HG02884 (cell line): ENCODE measurements at regions not wholly inside any gene's neighbourhood (a gene's known extent, or its start where the extent isn't known, plus 50 kb on each side); places are given as distances from the start of the nearest gene placed in this dataset.
"Not testable (repeated sequence)": the region's sequence is repeated elsewhere in the genome, so short reads cannot be mapped to it uniquely, and the experiment has no call there.

Source experiments
- ATAC-seq: cut with Tn5 transposase; IDR thresholded peaks from one replicate; pipeline ENCODE4 v1.9.1; 2021; ENCODE audit warnings: mild to moderate bottlenecking, moderate library complexity; ENCODE audit not compliant: unreplicated experiment

DNA sequence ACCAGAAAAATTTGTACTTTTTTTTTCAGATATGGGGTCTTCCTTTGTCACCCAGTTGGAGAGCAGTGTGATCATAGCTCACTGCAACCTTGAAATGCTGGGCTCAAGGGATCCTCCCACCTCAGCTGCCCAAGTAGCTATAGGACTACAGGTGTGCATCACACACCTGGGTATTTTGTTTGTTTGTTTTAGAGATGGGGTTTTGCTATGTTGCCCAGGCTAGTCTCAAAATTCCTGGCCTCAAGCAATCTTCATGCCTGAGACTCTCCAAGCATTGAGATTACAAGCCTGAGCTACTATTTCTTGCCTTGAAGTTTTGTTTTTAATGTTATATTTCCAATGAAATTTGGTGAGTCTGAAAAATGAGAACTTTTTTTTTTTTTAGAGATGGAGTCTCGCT, 847.8 kb downstream of the TRIML1 start:
- ATAC-seq: no peak

DNA sequence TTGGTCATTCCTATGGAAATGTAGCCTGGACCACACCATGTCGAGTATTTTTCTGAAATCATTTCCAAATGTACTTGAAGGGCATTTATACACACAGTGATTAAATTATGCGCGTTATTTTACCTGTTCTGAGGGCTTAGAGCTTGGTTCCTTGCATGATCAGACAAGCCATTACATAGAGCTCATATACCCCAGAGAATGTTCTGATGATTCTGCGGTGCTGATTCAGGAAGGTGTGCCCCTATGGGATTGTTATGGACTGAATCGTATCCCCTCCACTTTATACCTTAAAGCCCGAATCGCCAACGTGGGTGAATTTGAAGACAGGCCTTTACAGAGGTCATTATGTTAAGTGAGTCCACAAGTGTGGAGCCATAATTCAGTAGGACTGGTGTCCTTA, 848.9 kb downstream of the TRIML1 start:
- no peak for ATAC-seq

DNA sequence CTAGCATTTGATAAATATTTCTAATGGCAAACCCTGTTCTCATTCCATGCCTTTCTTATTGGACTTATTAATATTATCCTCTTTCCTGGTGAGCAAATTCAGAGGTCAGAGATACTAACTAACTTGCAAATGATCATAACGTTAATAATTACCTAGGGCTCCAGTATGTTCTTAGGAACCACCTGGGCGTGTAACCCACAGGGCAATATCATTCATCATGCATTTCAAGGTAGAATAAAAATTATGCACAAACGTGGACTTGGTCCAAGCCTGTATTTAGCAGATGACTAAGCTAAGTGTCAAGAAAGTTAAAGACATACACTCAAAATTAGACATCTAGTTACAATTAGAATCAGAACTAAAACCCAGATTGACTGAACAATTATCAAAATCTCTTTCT, 850.1 kb downstream of the TRIML1 start:
- ATAC-seq: no peak

DNA sequence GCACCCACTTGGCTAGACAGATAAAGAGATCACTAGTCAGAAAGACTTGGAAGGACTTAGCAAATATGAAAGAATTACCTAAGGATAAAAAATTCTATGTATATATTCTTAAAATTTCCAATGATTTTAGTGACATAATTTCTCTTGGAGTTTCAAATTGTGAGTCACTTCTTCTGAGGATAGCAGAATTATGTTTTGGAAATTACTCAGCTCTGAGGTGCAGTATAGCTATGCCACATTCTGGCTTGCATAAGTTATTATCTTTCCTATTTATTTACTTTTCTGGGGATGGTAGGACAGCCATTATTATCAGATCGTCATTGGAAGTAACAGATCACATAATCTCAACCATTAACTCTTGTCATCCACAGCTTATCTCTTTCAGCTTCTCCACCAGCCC, 853.5 kb downstream of the TRIML1 start:
- ATAC-seq: no peak

DNA sequence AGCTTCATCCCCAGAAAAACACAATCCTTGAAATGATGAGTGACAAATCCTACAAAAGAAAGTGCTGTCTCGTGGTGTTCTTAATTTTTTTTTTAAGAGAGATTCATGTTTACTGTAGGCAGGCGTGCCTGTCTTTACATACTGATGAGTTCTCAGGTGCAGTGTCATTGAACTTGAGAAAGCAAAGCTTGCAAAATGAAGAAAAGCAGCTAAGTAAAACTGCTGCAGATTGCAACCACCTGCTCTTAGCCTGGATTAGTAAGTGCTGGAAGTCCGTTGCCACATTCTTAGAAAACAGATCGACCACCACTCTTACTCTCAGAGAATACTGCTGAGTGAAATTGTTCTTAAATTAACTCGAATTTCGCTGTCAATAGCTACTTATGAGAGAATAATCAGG, 854.6 kb downstream of the TRIML1 start:
- no peak for ATAC-seq

DNA sequence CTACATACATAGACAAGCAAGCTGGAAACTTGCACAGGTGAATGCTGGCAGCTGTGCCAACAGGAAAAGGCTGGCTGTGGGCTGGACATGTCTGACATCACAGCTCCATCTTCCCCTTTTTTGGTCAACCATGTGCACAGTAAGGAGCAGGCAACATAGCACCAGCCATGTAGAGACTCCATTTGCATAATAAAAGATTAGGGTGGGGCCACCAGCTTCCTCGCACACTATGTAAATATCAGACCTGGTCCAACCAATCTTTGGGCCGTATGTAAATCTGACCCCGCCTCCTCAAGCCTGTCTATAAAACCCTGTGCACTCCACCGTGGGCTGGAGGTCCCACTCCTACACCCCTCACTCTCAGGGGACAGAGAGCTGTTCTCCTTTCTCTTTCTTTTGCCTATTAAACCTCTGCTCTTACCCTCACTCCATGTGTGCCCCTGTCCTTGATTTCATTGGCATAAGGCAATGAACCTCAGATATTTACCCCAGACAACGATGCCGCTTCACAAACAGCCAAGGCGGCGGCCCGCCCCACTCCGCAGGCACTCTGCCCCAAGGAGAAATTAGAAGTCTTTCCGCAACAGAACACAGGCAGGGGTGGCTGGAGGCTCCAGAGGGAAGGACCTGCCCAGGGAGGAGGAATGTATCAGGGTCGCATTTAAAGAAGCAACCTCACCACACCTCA, 862.2 kb downstream of the TRIML1 start:
- ATAC-seq: no peak

DNA sequence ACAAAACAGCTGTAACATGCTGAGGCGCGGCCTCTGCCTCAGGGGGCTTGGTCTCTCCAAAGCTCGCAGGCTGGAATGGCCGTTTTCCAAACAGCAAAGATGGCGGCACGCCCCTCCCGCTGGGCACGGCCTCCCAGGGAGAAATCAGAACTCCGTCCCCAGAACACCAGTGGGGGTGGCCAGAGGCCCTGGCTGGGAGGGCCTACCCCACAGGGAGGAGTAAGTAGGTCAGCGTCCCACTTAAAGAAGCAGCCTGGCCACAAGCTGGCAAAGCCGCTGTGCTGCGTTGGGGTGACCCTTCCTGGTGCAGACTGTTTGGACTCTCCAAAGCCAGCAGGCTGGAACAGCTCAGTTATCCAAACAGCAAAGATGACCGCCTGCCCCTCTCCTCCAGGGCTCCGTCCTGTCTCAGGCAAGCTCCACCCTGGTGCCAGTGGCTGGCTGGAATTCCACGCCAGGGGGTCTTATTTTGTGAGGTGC, 862.8 kb downstream of the TRIML1 start:
- no peak for ATAC-seq

DNA sequence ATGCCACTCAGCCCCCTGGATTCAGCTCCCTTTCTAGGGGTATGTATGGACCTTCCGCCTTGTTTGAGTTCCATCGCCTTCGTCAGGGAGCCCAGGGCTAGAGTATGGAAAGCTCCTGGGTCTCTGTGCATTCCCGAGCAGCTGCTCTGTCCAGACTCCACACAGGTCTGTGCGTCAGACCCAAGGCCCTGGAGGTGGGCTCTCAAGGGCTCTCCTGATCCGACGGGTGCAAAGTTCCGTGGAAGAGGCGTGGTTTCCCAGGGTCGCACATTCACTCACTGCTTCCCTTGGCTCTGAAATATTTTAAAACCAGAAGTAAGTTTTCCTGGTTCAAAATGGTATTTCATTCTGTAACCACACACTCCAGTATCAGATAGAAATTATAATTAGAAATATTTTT, 863.2 kb downstream of the TRIML1 start:
- no peak for ATAC-seq

DNA sequence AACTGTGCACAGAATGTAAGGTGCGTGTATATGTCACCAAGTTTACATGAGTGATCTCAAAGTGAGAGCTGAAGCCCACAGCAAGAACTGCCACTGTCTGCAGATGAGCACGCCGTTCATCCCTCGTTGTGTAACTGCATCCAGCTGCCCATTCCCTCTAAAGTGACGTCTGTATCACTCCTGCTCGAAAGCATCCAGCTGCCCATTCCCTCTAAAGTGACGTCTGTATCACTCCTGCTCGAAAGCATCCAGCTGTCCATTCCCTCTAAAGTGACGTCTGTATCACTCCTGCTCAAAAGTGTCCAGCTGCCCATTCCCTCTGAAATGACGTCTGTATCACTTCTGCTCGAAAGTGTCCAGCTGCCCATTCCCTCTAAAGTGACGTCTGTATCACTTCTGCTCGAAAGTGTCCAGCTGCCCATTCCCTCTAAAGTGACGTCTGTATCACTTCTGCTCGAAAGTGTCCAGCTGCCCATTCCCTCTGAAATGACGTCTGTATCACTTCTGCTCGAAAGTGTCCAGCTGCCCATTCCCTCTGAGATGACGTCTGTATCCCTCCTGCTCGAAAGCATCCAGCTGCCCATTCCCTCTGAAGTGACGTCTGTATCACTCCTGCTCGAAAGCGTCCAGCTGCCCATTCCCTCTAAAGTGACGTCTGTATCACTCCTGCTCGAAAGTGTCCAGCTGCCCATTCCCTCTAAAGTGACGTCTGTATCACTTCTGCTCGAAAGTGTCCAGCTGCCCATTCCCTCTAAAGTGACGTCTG, 871.4 kb downstream of the TRIML1 start:
- not testable (repeated sequence) for ATAC-seq

DNA sequence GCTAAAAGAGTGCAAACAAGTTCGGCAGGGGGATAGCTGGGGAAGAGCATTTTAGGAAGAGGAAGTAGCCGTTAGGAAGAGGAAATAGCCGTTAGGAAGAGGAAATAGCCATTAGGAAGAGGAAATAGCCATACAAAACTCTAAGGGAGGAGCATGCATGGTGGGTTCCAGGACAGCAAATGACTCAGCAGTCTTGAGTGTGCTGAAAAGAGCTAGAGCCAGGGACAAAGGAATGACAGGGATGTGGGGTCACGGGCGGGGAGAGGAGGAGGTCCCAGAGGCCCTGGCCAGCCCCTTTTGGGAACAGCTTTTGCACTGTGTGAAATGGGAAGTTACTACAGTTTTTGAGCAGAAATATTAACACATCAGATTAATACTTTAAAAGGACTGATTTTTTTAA, 882.6 kb downstream of the TRIML1 start:
- ATAC-seq: no peak

DNA sequence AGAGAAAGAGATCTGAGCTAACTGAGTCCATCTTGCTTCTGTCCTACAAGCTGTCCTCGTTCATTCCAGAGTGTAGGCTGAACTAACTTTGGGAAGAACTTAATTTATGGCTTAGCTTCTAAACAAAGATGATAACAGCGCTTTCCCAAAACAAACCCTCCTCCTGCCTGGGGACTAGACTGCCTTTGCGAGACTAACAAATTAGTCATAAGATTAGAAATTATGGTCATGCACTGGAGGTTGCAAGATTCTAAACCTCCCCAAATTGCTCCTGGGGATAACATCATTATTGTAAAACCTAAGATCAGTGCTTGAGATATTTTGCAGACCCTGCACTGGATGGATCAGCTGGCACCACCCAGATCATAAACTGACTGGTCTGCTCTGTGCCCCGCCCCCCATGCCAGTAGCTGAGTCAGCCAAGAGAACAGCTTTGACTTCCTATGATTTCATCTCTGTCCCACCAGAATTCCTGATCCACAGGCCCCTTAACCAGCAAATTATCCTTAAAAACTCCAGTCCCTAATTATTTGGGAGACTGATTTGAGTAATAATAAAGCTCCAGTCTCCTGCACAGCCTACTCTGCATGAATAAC, 883.3 kb downstream of the TRIML1 start:
- ATAC-seq: no peak

DNA sequence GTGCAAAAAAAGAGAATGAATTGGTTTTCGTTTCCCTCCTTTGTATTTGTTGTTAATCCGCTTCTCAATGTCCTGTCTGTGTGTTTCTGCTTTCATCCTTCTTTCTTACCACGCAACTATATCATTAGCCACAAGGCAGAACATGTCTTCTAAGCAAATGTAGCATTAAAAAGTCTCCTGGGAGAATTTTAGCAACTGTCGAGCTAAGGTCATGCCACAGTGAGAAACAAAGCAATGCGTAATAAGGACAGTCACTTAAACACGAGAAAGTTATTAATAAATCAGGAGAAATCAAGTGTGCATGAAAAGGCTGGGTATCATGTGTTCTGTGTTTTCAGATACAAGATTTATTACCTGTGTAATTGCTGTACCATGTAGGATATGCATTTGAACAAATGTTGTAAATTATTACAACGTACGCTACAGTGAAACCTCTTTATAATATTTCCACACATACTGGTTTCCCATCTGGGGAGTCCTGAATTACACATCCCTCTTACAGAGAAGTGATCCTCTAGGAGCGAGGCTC, 890.8 kb downstream of the TRIML1 start:
- ATAC-seq: no peak

DNA sequence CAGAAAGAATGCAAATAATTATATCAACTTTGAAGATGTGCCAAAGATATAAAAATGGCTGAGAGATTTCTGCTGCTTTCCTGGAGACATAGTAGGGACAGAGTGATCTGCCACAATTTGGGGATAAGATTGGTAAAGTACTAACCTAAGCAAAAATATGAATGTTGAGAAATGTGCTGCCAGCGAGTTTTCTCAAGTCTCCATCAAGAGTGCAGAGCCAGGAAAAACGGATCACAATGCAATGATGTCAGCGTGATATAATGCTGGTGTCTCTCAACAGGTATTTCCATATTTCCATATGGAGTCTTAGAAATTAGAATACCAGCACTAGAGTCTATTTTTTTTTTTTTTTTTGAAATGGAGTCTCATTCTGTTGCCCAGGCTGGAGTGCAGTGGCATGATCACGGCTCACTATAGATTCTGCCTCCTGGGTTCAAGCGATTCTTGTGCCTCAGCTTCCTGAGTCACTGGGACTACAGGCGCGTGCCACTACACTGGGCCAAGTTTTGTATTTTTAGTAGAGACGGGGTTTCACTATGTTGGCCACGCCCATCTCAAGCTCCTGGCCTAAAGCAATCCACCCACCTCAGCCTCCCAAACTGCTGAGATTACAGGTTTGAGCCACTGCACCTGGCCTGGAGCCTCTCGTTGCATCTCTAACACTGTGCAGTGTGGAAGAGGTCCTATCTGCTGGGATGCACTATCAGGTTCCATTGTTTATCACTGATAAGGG, 893.5 kb downstream of the TRIML1 start:
- no peak for ATAC-seq

DNA sequence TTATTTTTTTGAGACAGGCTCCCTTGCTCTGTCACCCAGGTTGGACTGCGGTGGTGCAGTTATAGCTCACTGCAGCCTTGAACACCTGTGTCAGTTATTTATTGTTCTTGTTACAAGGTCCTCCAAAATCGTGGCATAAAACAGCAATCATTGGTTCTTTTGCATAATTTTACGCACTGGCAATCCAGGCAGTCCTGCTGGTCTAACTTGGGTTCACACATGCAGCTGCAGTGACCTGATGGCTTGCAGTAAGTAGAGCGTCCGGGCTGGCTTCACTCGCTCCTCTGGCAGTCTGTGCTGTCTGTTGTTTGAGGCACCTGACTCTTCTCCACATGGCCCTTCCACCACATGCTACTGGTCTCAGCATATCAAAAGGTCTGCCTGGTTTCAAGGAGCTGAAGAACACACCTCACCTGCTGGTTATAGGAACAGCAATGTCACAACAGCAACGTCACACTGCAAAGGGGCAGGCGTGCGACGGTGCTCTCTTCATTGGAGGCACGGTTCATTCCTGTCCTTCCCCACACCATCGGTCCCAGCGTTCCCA, 894.6 kb downstream of the TRIML1 start:
- ATAC-seq: no peak

DNA sequence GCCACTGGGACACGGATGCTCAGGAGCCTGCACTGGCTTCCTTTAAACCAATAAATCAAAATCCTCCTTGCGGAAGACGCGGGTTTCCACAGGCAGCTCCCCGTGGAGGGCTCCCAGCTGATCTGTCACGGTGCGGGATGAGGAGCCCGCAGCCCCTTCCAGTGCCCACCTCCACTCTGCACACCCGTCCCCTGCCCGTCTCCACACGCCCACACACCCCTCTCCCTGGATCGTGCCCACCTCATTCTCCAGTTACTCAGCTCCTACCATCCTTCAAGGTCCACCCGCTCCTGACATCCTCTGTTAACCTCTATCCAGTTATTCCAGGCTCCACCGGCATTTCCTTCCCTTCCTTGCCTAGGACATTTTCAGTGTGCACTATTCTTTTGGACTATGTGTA, 895.9 kb downstream of the TRIML1 start:
- no peak for ATAC-seq

DNA sequence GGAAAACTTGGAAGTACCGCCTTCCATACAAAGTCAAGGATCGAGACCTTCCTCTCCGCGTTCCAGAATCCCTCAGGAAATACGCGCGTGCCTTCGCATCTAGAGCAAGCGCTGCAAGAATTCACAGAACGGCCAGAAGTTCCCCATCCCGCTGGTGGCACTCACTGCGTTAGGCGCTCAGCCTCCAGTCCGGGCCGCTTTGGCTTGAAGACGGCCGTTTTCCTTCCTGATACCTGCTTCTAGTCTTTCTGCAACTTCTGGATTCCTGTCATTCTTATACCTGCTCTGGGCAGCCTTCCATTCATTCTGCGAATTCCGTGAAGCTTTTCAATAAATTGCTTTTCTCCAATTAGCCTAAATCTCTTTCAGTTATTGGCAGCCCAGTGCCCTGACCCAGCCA, 896.4 kb downstream of the TRIML1 start:
- no peak for ATAC-seq

DNA sequence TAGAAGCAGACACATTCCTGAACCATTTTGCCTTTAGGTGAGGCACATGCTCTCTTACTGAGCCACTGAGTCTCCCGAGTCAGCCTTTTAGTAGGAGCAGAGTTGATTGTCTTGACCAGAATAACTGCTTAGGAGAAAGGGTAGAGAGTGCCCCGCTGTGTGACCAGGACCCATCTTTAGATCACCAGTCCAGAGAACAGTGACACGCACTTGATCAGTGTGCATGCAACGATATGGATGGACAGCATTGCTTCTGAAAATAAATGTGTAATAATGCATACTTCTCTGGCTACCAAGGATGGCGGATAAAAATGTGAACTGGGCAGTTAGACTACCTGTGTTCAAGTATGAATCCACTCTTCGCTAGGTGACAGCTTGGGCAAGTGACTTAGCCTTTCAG, 897.7 kb downstream of the TRIML1 start:
- ATAC-seq: no peak

DNA sequence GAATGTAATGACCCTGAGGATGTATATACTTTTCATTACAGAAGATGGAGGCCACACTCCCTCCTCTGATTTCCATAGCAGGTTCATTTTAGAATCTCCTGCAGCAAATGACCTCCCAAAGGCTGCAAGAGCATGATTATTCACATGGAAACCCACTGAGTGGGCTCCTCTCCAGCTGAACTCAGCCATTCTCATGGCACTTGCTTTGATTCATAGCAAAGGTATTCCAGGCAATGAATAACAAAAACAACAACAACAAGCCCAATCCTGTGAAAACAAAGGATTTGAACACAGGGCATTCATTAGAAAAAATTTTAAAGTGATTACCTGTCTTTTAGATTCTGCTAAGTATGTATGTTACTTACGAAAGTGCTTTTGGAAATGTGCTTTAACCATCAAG, 894.0 kb upstream of the FRG1 start:
- no peak for ATAC-seq

DNA sequence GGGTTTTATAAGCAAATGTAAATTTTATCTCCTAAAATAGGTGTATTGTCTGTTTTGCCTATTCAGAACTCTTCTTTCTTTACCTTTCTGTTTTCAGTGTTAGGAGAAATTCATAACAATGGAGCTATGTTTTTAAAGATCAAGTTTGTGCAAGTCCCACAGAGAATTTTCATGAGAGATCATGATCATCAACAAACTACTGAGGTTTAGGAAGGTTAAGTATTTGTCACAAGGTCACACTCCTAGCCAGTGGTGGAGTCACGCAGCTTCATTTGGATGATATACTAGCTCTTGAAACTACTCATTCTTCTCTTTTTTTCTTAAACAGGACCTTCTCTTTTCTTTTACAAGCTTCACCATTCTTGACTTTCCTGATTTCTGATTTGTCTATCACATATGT, 892.6 kb upstream of the FRG1 start:
- ATAC-seq: no peak

DNA sequence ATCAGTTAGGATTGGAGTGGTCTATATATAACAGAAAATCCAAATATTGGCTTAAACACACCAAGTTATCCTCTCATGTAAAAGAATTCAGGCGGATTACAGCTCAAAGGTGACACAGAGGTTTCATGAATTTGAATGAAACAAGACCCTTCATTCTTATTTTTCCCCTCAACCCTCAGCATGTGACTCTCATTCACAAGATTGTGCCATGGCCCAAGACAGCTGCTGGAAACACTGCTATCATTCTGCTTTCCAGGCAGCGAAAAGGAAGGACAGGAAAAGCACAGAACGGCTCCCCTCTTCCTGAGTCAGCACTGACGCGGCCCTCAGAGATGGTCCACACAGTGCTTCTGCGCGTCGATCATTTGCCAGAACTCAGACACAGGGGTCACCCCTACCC, 891.0 kb upstream of the FRG1 start:
- no peak for ATAC-seq

DNA sequence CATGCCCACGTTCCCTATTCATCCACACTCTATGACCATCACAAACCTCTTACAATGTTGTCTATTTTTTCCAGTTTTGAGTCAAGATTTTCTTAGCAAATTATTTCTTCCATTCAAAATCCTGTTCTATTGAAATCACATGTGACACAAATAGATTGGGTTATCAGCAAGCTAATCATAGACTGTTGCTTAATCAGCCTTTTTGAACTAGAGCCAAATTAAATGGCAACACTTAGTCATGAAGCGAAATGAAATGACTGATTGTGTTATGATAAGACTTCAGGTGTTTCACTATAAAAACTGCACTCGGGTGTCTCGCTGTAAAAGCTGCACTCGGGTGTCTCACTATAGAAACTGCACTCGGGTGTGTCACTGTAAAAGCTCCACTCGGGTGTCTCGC, 890.0 kb upstream of the FRG1 start:
- no peak for ATAC-seq
